Endothelial cell of umbilical vein (primary cell): ENCODE measurements at regions not wholly inside any gene's neighbourhood (a gene's known extent, or its start where the extent isn't known, plus 50 kb on each side); places are given as distances from the start of the nearest gene placed in this dataset.

Experiments used
- BruUV-seq: library from RNA; stranded (reverse); fragments of 400-500 nt; replicated peaks from 2 replicates; lab custom pipeline; 2021; lab: Mats Ljungman, UMichigan
- CTCF ChIA-PET: fragments of 300-600, 350-600 bp; sonication (Branson Sonifier 250); formaldehyde crosslinking; loops from one replicate; lab custom pipeline; 2021; ENCODE audit warnings: antibody characterized with exemption, inconsistent platforms; lab: Charles Lee
- POLR2A ChIA-PET: fragments of 300-600, 350-600 bp; sonication (Branson Sonifier 250); formaldehyde crosslinking; loops from one replicate; lab custom pipeline; 2021; ENCODE audit warnings: antibody characterized with exemption, inconsistent platforms; lab: Charles Lee
- DNase-seq: peaks from one replicate; pipeline ENCODE4 v3.0.0-alpha.2; 2011; ENCODE audit warnings: low read depth, low spot score
- FAIRE-seq: peaks from 2 replicates; lab custom pipeline; 2011; peaks lifted over from hg19 to GRCh38; lab: Jason Lieb, UNC
- H2AFZ ChIP-seq: 2 replicates; pipeline ENCODE4 v1.6.0; 2012; ENCODE audit warnings: low read depth, low read length, control low read depth, inconsistent platforms
- H3K27ac ChIP-seq: 2 replicates; pipeline ENCODE4 v1.5.1; 2011; ENCODE audit warnings: low read depth, mild to moderate bottlenecking, control low read depth, low read length, moderate library complexity; ENCODE audit not compliant: insufficient read depth
- H3K27me3 ChIP-seq, 2 experiments: 2 replicates each; pipeline versions ENCODE4 v1.6.0 to v1.6.1; 2011; ENCODE audit warnings: low read length in 2 of 2, mixed read lengths in 1 of 2; ENCODE audit not compliant: control insufficient read depth in 2 of 2, insufficient read depth in 2 of 2
- H3K36me3 ChIP-seq, 2 experiments: 2 replicates in 1 of 2; 3 replicates in 1 of 2; pipeline ENCODE4 v1.5.1; 2011; ENCODE audit warnings: low read length in 2 of 2, mild to moderate bottlenecking in 1 of 2, moderate library complexity in 1 of 2; ENCODE audit not compliant: control insufficient read depth in 2 of 2, insufficient read depth in 2 of 2; ENCODE audit errors: extremely low read depth in 1 of 2
- H3K4me1 ChIP-seq: 3 replicates; pipeline ENCODE4 v1.5.1; 2011; ENCODE audit warnings: mild to moderate bottlenecking, low read length; ENCODE audit not compliant: control insufficient read depth, insufficient read depth; ENCODE audit errors: extremely low read depth
- H3K4me2 ChIP-seq: 2 replicates; pipeline ENCODE4 v1.6.1; 2011; ENCODE audit warnings: low read length, control low read depth, mixed read lengths; ENCODE audit not compliant: insufficient read depth
- H3K4me3 ChIP-seq, 3 experiments: fragments of 200-600 bp in 1 of 3; sonication (generic), shearing (Covaris generic) in 1 of 3; replicated peaks in 1 of 3; 2 replicates each; pipeline ENCODE4 v1.5.1; 2011 to 2016; ENCODE audit warnings: control low read depth in 3 of 3, low read length in 3 of 3, mild to moderate bottlenecking in 2 of 3, inconsistent platforms in 1 of 3, low read depth in 1 of 3, moderate library complexity in 1 of 3; ENCODE audit not compliant: insufficient read depth in 1 of 3
- H3K79me2 ChIP-seq: 2 replicates; pipeline ENCODE4 v1.6.0; 2012; ENCODE audit warnings: low read length, inconsistent platforms; ENCODE audit not compliant: control insufficient read depth, insufficient read depth
- H3K9ac ChIP-seq: replicated peaks from 2 replicates; pipeline ENCODE3; 2011; ENCODE audit warnings: low read length, control low read depth; ENCODE audit not compliant: insufficient read depth; ENCODE audit errors: extremely low read depth
- H3K9me1 ChIP-seq: replicated peaks from 3 replicates; pipeline ENCODE4 v1.6.0; 2011; ENCODE audit warnings: mild to moderate bottlenecking, low read length; ENCODE audit not compliant: control insufficient read depth, insufficient read depth; ENCODE audit errors: extremely low read depth
- H3K9me3 ChIP-seq: replicated peaks from 2 replicates; pipeline ENCODE4 v1.5.1; 2012; ENCODE audit warnings: low read length, inconsistent platforms; ENCODE audit not compliant: control insufficient read depth, insufficient read depth
- H4K20me1 ChIP-seq: replicated peaks from 2 replicates; pipeline ENCODE3; 2011; ENCODE audit warnings: mild to moderate bottlenecking, low read length; ENCODE audit not compliant: control insufficient read depth, insufficient read depth; ENCODE audit errors: extremely low read depth
- CTCF ChIP-seq, 2 donors: IDR thresholded peaks; 1 replicate in 1 of 2; 2 replicates in 1 of 2; pipeline ENCODE4 v1.5.1; 2011; ENCODE audit warnings: low read length in 2 of 2, mild to moderate bottlenecking in 2 of 2, moderate library complexity in 2 of 2, control low read depth in 1 of 2, inconsistent platforms in 1 of 2, low read depth in 1 of 2; ENCODE audit not compliant: insufficient read depth in 1 of 2; ENCODE audit errors: extremely low read depth in 1 of 2
- EZH2 ChIP-seq: IDR thresholded peaks from 2 replicates; pipeline ENCODE4 v1.6.1; 2012; ENCODE audit warnings: borderline replicate concordance, low read depth, mild to moderate bottlenecking, moderate library complexity, low read length, inconsistent platforms; ENCODE audit not compliant: severe bottlenecking
- FOS ChIP-seq: IDR thresholded peaks from 2 replicates; pipeline ENCODE4 v1.6.1; 2011; ENCODE audit warnings: mild to moderate bottlenecking, low read length, moderate library complexity, borderline replicate concordance; ENCODE audit not compliant: insufficient read depth
- GATA2 ChIP-seq: IDR thresholded peaks from 2 replicates; pipeline ENCODE4 v1.7.0; 2011; ENCODE audit warnings: low read depth, mild to moderate bottlenecking, moderate library complexity, mixed read lengths, low read length; ENCODE audit not compliant: insufficient read length, insufficient read depth
- MAX ChIP-seq: IDR thresholded peaks from 2 replicates; pipeline ENCODE4 v1.6.1; 2011; ENCODE audit not compliant: insufficient read depth, insufficient read length
- MYC ChIP-seq: IDR thresholded peaks from one replicate; pipeline ENCODE4 v1.6.1; 2011; ENCODE audit warnings: mild to moderate bottlenecking, low read depth, low read length
- POLR2AphosphoS5 ChIP-seq: IDR thresholded peaks from 2 replicates; pipeline ENCODE4 v1.6.1; 2012; ENCODE audit warnings: low read depth, mild to moderate bottlenecking, control low read depth, low read length, moderate library complexity; ENCODE audit not compliant: insufficient read depth
- dilution Hi-C: fragments of 300-500 bp; cut with MboI; formaldehyde crosslinking; loops from one replicate; pipeline ENCODE4 v1.15.0; 2019; ENCODE audit warnings: low sequenced_read_pairs; ENCODE audit not compliant: extremely low pct_ligation_motif_present
- intact Hi-C: fragments of 100-400 bp; cut with micrococcal nuclease; formaldehyde crosslinking; loops from one replicate; pipeline ENCODE4 v1.10.0; 2022

GRCh38 chr20:41991412-41991811 lies 373.2 kb upstream of the CHD6 start:
- Histone ChIP-seq H2AFZ (no peak overlapping the region), H3K9ac (no peak overlapping the region), H4K20me1 (no peaks in the 10 kb centered on the region), H3K36me3 (no peaks in the 10 kb centered on the region), H3K4me1 (peaks cover 13% of the 10 kb centered on the region), H3K4me3 (no peak overlapping the region), H3K9me1 (no peaks in the 10 kb centered on the region), H3K9me3 (no peaks in the 10 kb centered on the region), H3K27me3 (no peaks in the 10 kb centered on the region), H3K27ac (no peak overlapping the region), H3K79me2 (no peaks in the 10 kb centered on the region), H3K4me2 (no peak overlapping the region)
- TF ChIP-seq MAX = no peak
- TF ChIP-seq MYC = no peak
- no peak for TF ChIP-seq FOS
- TF ChIP-seq POLR2AphosphoS5 = no peak
- FAIRE-seq = no peak
- DNase-seq = no peak
- intact Hi-C loops (no loop called here), dilution Hi-C loops (no loop called here)
- CTCF ChIA-PET = interaction anchor here (1.3 kb wide), 1 partner anchor 28 kb away, joined by 4 read pairs; no protein-coding TSS in a partner anchor
- POLR2A ChIA-PET = no interaction called here
- no TSS peak for BruUV-seq

- Histone ChIP-seq H2AFZ (peak overlapping the region; percentile 95), H3K9me1 (no peaks in the 10 kb centered on the region), H3K27me3 (no peaks in the 10 kb centered on the region), H4K20me1 (no peaks in the 10 kb centered on the region), H3K4me3 (peak overlapping the region in 1 of 3 experiments; percentile 6), H3K9me3 (no peaks in the 10 kb centered on the region), H3K4me1 (peaks cover 13% of the 10 kb centered on the region), H3K4me2 (peak overlapping the region; percentile 94), H3K79me2 (no peaks in the 10 kb centered on the region), H3K36me3 (no peaks in the 10 kb centered on the region), H3K27ac (peak overlapping the region; percentile 80), H3K9ac (peak overlapping the region; percentile 23)
- intact Hi-C loops (no loop called here), dilution Hi-C loops (no loop called here)
- FAIRE-seq = peak; percentile 76
- ChIA-PET CTCF (interaction anchor here (0.7 to 1.3 kb wide), 2 partner anchors 29 to 252 kb away, joined by 3 to 4 read pairs; no protein-coding TSS in a partner anchor), POLR2A (interaction anchor here (0.7 kb wide), 1 partner anchor 783 kb away, joined by 4 read pairs; no protein-coding TSS in a partner anchor)
- BruUV-seq = no TSS peak
- DNase-seq = peak; percentile 66
- TF ChIP-seq FOS (peak; percentile 59), MYC (no peak), POLR2AphosphoS5 (peak; percentile 32), MAX (no peak), GATA2 (peak; percentile 88), EZH2 (no peak), CTCF (IDR thresholded peaks at IDR 0.05; ENCODE audit: extremely low read depth in 1 of 2, insufficient read depth in 1 of 2, low read depth in 1 of 2, low read length in 2 of 2) (no peak)
These were observed 371.9 kb upstream of the CHD6 start for GRCh38 chr20:41989935-41990635.
